Loucy (cell line): ENCODE measurements at regions not wholly inside any gene's neighbourhood (a gene's known extent, or its start where the extent isn't known, plus 50 kb on each side); places are given as distances from the start of the nearest gene placed in this dataset.

Experiments used
- H2AFZ ChIP-seq: fragments of 200-600 bp; sonication (generic); 2 replicates; pipeline ENCODE4 v1.6.0; 2016; ENCODE audit warnings: antibody characterized with exemption, mild to moderate bottlenecking, low read length, moderate library complexity
- H3F3A ChIP-seq: fragments of 200-600 bp; 2 replicates; pipeline ENCODE4 v1.6.0; 2016; ENCODE audit warnings: antibody characterized with exemption, low read depth, mild to moderate bottlenecking
- H3K27me3 ChIP-seq: fragments of 200-600 bp; sonication (generic); 2 replicates; pipeline ENCODE4 v1.6.1; 2014; ENCODE audit warnings: low read length, mild to moderate bottlenecking; ENCODE audit not compliant: insufficient read depth, poor library complexity, severe bottlenecking
- H3K36me3 ChIP-seq: fragments of 200-600 bp; sonication (generic); 2 replicates; pipeline ENCODE4 v1.6.1; 2016; ENCODE audit warnings: low read length; ENCODE audit not compliant: insufficient read depth
- H3K4me1 ChIP-seq: fragments of 200-600 bp; sonication (generic); 2 replicates; pipeline ENCODE4 v1.5.1; 2014; ENCODE audit warnings: low read length, mild to moderate bottlenecking; ENCODE audit not compliant: insufficient read depth, poor library complexity, severe bottlenecking
- H3K4me2 ChIP-seq: fragments of 200-600 bp; sonication (generic); 2 replicates; pipeline ENCODE4 v1.6.0; 2014; ENCODE audit warnings: antibody characterized with exemption, low read length, low read depth, mild to moderate bottlenecking; ENCODE audit not compliant: poor library complexity, severe bottlenecking
- H3K4me3 ChIP-seq: fragments of 200-600 bp; sonication (generic); 2 replicates; pipeline ENCODE4 v1.5.1; 2014; ENCODE audit warnings: low read length, mild to moderate bottlenecking, mixed read lengths; ENCODE audit not compliant: poor library complexity, severe bottlenecking
- H3K79me2 ChIP-seq: fragments of 200-600 bp; sonication (generic); 2 replicates; pipeline ENCODE4 v1.6.1; 2014; ENCODE audit warnings: low read length; ENCODE audit not compliant: insufficient read depth
- H3K9ac ChIP-seq: fragments of 200-600 bp; sonication (generic); 2 replicates; pipeline ENCODE4 v1.6.0; 2014; ENCODE audit warnings: mild to moderate bottlenecking, low read depth, low read length, moderate library complexity; ENCODE audit not compliant: poor library complexity, severe bottlenecking
- H3K9me2 ChIP-seq: fragments of 200-600 bp; sonication (generic); replicated peaks from 2 replicates; pipeline ENCODE4 v1.6.1; 2016; ENCODE audit warnings: low read depth, low read length, mixed read lengths
- H3K9me3 ChIP-seq: fragments of 200-600 bp; sonication (generic); 2 replicates; pipeline ENCODE4 v1.6.1; 2014; ENCODE audit warnings: mild to moderate bottlenecking, antibody characterized with exemption, low read length, low read depth; ENCODE audit not compliant: insufficient read depth
- H4K20me1 ChIP-seq: fragments of 200-600 bp; sonication (generic); 2 replicates; pipeline ENCODE4 v1.6.0; 2014; ENCODE audit warnings: antibody characterized with exemption, low read length, mild to moderate bottlenecking; ENCODE audit not compliant: insufficient read depth, poor library complexity, severe bottlenecking
- CTCF ChIP-seq: fragments of 200-600 bp; sonication (generic); conservative IDR thresholded peaks from 2 replicates; pipeline ENCODE4 v1.5.1; 2014; ENCODE audit warnings: mild to moderate bottlenecking, antibody characterized with exemption, low read length
- EZH2phosphoT487 ChIP-seq: fragments of 200-600 bp; IDR thresholded peaks from 2 replicates; pipeline ENCODE4 v1.6.1; 2018; ENCODE audit warnings: antibody characterized with exemption, mild to moderate bottlenecking, moderate library complexity, borderline replicate concordance

DNA sequence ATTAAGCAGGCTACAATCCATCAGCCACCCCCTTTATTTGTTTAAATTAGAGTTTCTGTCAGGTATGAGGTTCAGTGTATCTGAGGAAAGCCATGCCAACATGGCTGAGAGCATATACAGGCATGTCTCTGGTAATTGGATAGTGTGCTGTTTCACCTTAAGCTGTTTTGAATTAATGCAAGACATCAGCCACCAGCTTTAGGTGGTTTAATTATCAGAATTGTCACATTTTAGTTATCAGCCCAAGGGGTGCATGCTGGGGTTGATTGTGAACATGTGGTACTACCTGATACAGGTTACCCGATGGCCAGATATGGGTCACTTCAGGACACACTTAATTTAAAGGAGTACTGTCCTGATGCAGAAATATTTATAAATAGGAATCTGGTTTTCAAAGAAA, 353.2 kb upstream of the TENM3 start:
- no peaks in the 10 kb centered on the region for H3K9me2 ChIP-seq
- no peak overlapping the region for H3K4me2 ChIP-seq
- no peaks in the 10 kb centered on the region for H3K79me2 ChIP-seq
- no peak overlapping the region for H3K4me3 ChIP-seq
- no peak overlapping the region for H3K9ac ChIP-seq
- no peaks in the 10 kb centered on the region for H3K27me3 ChIP-seq
- H3F3A ChIP-seq: no peaks in the 10 kb centered on the region
- H4K20me1 ChIP-seq: no peaks in the 10 kb centered on the region
- no peak overlapping the region for H2AFZ ChIP-seq
- TF ChIP-seq CTCF (no peak), EZH2phosphoT487 (no peak)
- no peaks in the 10 kb centered on the region for H3K9me3 ChIP-seq
- H3K36me3 ChIP-seq: no peaks in the 10 kb centered on the region
- H3K4me1 ChIP-seq: no peaks in the 10 kb centered on the region

DNA sequence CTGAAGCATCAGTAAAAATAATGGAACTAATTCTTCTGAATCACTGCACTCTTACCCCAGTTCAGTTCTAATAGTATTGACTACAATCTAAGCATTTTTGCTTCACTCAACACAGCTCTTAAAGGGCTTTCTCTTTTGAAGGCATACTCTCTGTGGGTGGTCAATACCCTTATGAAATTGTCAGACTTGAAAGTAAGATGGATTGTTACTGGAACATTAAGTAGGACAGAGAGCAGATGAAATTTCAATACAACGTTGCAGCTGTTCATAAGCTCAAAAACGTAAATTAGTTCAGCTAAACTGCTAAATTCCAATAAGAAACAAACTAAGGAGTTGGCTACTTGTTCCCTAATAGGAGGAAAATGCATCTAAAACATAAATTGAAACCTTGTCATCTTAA, 352.3 kb upstream of the TENM3 start:
- Histone ChIP-seq H3K4me2 (no peak overlapping the region), H3K4me1 (no peaks in the 10 kb centered on the region), H4K20me1 (no peaks in the 10 kb centered on the region), H2AFZ (no peak overlapping the region), H3K9me2 (no peaks in the 10 kb centered on the region), H3K9ac (no peak overlapping the region), H3F3A (no peaks in the 10 kb centered on the region), H3K9me3 (no peaks in the 10 kb centered on the region), H3K79me2 (no peaks in the 10 kb centered on the region), H3K4me3 (no peak overlapping the region), H3K27me3 (no peaks in the 10 kb centered on the region), H3K36me3 (no peaks in the 10 kb centered on the region)
- no peak for TF ChIP-seq EZH2phosphoT487
- no peak for TF ChIP-seq CTCF

DNA sequence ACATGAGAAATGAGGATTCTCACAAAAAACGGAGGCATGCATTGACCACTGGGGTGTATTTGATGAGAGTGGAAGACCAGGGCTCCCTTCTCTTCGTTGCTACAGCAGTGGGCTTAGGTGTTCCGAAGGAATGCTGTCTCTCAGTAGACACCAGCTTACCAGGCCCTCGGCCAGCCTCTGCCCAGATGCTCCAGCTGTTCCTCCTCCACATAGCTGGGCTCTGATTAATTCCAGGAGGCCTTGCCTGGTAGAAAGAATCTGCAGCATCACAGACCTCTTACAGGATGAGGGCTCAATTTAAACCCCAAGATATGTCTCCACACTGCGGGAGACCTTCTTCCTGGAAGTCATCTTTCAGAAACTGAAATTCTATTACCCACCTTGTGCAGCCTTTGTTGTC, 346.6 kb upstream of the TENM3 start:
- Histone ChIP-seq H4K20me1 (no peaks in the 10 kb centered on the region), H2AFZ (no peak overlapping the region), H3K36me3 (no peaks in the 10 kb centered on the region), H3F3A (no peaks in the 10 kb centered on the region), H3K27me3 (no peaks in the 10 kb centered on the region), H3K79me2 (no peaks in the 10 kb centered on the region), H3K9ac (no peak overlapping the region), H3K4me1 (no peaks in the 10 kb centered on the region), H3K4me3 (no peak overlapping the region), H3K9me2 (no peaks in the 10 kb centered on the region), H3K4me2 (no peak overlapping the region), H3K9me3 (no peaks in the 10 kb centered on the region)
- no peak for TF ChIP-seq EZH2phosphoT487
- TF ChIP-seq CTCF: no peak
